ENCODE measurements at regions not wholly inside any gene's neighbourhood (a gene's known extent, or its start where the extent isn't known, plus 50 kb on each side); places are given as distances from the start of the nearest gene placed in this dataset.

- no peak for TF ChIP-seq CTCF (IDR thresholded peaks at IDR 0.05; ENCODE audit: low read depth, low read length)
- no peak for TF ChIP-seq EZH2phosphoT487 (IDR thresholded peaks at IDR 0.05; ENCODE audit: low read depth)
Observed at GRCh38 chr7:23968791-23969190, 258.8 kb downstream of the STK31 start.
